Left cardiac atrium (tissue), 4 donors: ENCODE measurements at regions not wholly inside any gene's neighbourhood (a gene's known extent, or its start where the extent isn't known, plus 50 kb on each side); places are given as distances from the start of the nearest gene placed in this dataset.
"Not testable (repeated sequence)": the region's sequence is repeated elsewhere in the genome, so short reads cannot be mapped to it uniquely, and the experiment has no call there.

Experiments
- ATAC-seq, 2 donors: fragments of 200-7000 bp; cut with Tn5 transposase; one replicate each; pipeline ENCODE4 v1.9.1; 2020; ENCODE audit warnings: mild to moderate bottlenecking in 2 of 2, moderate library complexity in 2 of 2
- DNase-seq: peaks from one replicate; pipeline ENCODE4 v3.0.0-alpha.2; 2020
- intact Hi-C, 2 donors: fragments of 100-400 bp; cut with DNase I; formaldehyde crosslinking; loops; one replicate each; pipeline versions ENCODE4 v1.14.1 to v1.15.1; 2022 to 2023
- donor health status: DM: no; HTN: yes; CAD: no.
- donor health status: DM: no; HTN: yes; CAD: no; lungs with severe emphysema.
- donor health status: DM: yes; HTN: yes; CAD: no.
- donor health status: Dilated cardiomyopathy.

DNA sequence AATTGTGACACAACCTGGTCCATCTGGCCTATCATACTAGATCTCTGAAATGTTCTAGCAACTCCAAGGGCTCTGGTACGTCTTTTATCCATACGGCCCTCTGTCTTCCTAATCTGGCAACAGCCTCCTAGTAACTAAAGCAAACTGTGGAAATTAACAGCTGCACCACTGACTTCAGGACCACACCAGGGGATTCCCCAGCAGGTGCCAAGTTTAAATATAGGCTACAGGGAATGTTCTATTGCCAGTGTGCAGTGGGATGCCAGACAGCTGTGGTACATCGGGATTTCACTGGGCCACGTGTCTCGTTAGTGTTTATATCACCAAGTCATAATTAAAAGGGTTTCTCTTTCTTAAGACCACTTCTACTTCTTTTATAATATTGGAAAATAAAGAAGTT lies 94.3 kb downstream of the RGS2 start:
- ATAC-seq, result peak in 1 of 2 donors; percentile 17
- intact Hi-C loops, result no loop called here

GRCh38 chr1:192904438-192904895 lies 95.6 kb downstream of the RGS2 start:
- ATAC-seq, result peak; percentile 85 to 89
- intact Hi-C loops, result no loop called here
- peak; percentile 33 for DNase-seq

More for the DNA sequence above, 94.3 kb downstream of the RGS2 start:
- DNase-seq, result no peak

GRCh38 chr1:192905049-192905448 lies 96.2 kb downstream of the RGS2 start:
- ATAC-seq, result peak in 1 of 2 donors; percentile 40
- intact Hi-C loops, result no loop called here
- DNase-seq, result no peak

- intact Hi-C loops, result no loop called here
- DNase-seq (no peak), ATAC-seq (no peak)
These were observed 97.5 kb downstream of the RGS2 start for GRCh38 chr1:192906334-192906733.

GRCh38 chr1:192907545-192908243 lies 98.9 kb downstream of the RGS2 start:
- DNase-seq (no peak), ATAC-seq (peak in 1 of 2 donors; percentile 68)
- intact Hi-C loops, result no loop called here

DNA sequence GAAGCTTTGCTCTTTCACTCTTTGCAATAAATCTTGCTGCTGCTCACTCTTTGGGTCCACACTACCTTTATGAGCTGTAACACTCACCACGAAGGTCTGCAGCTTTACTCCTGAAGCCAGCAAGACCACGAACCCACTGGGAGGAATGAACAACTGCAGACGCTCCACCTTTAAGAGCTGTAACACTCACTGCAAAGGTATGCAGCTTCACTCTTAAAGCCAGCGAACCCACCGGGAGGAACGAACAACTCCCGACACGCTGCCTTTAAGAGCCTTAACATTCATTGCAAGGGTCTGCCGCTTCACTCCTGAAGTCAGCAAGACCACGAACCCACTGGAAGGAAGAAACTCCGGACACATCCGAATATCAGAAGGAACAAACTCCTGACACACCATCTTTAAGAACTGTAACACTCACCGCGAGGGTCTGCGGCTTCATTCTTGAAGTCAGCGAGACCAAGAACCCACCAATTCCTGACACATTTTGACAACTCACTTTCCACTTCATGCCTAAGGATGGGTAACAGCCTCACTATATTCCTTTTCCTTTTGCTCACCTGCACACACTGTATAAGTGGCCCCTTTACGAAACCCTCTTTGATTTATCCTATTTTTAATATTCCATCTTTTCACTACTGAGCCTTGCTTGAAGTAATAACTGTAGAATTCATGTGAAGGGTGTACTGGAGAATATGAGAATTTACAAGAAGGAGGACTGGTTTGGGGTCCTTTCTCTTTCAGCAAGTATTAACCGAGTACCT lies 103.2 kb downstream of the RGS2 start:
- ATAC-seq, DNase-seq, intact Hi-C loops: not testable (repeated sequence)

- no peak for ATAC-seq
- intact Hi-C loops, result no loop called here
- DNase-seq, result no peak
These were observed 104.8 kb downstream of the RGS2 start for GRCh38 chr1:192913683-192914082.

DNA sequence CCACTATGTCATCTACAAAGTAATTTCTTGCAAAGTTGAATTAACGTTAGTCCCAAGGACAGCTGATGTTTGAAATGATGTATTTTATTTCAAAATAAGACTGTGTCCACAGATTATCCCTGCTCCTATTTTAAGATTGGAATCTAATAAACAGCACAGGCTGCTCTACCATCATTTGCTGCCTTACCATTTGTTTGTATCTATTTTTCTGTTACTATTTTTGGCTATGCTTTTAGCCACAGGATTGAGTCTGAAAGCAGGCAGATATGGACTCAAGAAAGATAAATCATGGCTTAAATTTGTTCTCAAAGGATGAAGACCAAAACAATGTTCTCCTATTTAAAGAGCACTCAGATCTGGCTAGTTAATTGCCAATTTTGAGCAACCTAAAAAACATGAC lies 105.3 kb downstream of the RGS2 start:
- ATAC-seq (no peak), DNase-seq (no peak)
- intact Hi-C loops, result no loop called here

- no peak for ATAC-seq
- intact Hi-C loops, result no loop called here
- DNase-seq, result no peak
These were observed 105.9 kb downstream of the RGS2 start for GRCh38 chr1:192914696-192915095.

GRCh38 chr1:192916021-192916420 lies 107.2 kb downstream of the RGS2 start:
- ATAC-seq, result no peak
- intact Hi-C loops, result no loop called here

DNA sequence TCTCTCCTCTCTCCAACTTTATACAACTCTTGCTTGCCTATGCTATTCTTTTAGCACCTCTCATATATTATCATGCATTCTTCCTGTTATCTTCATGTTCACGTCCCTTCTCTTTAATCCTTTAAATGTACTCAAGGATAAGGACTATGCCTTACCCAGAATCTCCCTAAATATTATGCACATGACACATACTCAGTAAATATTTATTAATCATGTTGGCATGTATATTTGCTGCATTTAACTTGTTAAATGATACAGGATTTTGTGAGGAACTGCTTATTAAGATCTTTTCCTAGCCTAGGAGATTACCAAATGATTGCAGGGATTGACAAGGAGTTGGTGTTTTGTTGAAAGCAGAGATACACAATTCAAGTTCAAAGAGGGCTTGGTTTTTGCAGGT lies 109.4 kb downstream of the RGS2 start:
- intact Hi-C loops, result no loop called here
- ATAC-seq (no peak), DNase-seq (no peak)

More at GRCh38 chr1:192916021-192916420, 107.2 kb downstream of the RGS2 start:
- no peak for DNase-seq

DNA sequence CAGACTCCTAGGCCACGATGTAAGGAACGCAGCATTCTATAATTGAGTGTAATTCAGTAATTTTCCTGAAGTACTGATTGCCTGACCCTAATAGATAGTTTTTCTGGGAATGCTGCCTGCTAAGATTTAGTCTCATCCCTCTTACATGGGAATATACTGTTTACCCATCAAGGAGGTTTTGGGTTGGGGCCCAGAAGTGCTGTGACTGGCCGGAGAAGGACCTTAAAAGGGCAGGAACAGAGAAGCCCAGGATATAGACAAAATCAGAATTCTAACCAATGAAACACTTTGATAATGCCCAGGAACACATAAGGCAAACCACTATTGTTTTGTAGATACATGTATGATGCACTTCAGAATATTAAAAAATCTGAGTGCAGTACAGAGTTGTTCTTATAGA lies 111.6 kb downstream of the RGS2 start:
- DNase-seq, result no peak
- intact Hi-C loops, result no loop called here
- ATAC-seq, result no peak

DNA sequence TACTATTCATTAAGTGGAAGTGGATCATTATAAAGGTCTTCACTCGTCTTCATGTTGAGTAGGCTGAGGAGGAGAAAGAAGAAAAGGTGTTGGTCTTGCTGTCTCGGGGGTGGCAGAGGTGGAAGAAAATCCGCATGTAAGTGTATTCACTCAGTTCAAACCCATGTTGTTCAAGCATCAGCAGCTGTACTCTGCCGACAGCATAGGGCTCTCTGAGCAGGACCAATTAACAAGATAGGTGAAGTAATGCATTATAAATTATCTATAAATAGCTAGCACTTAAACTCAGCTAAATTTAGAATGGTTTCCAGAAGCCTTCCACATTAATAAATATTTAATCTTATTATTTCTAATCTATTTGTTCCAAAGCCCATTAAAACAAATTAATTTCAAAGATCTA lies 116.8 kb downstream of the RGS2 start:
- intact Hi-C loops, result no loop called here
- ATAC-seq (no peak), DNase-seq (no peak)

- no peak for ATAC-seq
- no peak for DNase-seq
- intact Hi-C loops, result no loop called here
These were observed 117.9 kb downstream of the RGS2 start for GRCh38 chr1:192926736-192927135.

DNA sequence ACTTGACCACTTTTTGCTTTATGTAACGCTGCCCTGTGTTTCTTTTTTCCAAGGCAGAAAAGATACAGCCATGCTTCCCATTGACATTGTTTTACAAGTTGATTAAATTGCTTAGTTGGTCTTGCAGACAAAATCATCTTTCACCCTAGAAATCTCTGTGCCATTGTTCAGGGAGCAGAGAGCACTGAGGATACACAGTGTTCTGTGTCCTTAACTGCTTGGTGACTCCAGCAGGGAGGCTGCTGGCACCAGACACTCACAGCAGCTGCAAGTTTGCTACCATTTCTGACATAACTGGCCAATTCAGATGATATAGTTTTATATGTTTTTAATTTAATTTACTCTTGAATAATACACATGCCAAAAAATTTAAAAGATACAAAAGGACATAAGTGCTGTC lies 118.7 kb downstream of the RGS2 start:
- intact Hi-C loops, result no loop called here
- DNase-seq (no peak), ATAC-seq (no peak)

DNA sequence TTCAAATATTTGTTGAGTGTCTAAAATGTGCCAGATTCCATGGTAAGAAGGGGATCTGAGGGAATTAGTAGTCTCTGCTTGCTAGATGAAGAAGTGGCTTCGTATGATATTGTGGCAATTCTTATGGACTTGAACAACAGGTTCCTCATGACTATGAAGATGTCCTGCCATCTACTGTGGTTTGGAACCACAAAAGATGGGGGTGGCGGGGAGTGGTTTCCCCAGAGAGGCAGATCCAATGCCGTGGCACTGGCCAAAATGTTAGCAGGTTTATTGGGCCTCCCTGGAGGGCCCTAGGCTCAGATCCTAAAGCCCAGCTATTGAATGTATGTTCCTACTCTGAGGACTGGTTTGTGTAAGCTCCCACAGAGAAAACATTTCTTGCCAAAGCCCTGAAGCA lies 120.8 kb downstream of the RGS2 start:
- ATAC-seq (no peak), DNase-seq (no peak)
- intact Hi-C loops, result no loop called here

GRCh38 chr1:192933744-192934143 lies 124.9 kb downstream of the RGS2 start:
- intact Hi-C loops, result no loop called here
- ATAC-seq (no peak), DNase-seq (no peak)

DNA sequence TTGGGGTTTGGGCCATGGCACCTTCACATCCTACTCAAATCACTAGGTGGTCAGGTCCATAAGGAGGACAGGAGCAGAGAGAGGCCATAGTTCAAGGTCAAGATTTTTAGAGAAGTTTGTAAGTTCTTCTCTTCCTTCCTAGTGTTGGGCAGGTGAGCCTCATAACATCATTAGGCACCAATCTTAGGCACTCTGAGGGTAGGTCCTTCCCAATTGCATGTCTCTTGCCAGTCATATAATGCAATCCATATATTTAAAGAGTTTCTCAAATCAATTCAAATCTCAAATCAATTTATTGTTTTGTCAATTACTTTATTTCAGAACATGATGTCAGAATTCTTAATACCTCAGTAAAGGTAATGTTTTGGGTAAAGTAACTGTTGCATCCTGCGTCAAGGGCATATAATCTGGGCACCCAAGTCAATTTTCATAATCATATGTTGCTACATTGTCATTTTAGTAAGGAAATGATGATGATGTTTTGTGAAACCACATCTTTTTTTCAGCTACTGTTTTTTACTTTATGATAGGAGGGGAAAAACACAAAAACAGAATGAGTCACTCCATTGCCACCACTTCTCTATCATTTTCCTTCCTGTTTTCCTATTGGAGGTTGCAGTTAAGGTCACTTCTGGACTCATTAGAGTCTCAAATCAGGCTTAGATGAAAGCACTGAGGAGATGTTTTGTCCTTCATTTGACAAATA lies 122.7 kb downstream of the UCHL5 start:
- ATAC-seq, result no peak
- DNase-seq, result no peak
- intact Hi-C loops, result no loop called here

GRCh38 chr1:192937128-192937527 lies 122.0 kb downstream of the UCHL5 start:
- ATAC-seq (no peak), DNase-seq (no peak)
- intact Hi-C loops, result no loop called here

GRCh38 chr1:192939440-192939839 lies 119.7 kb downstream of the UCHL5 start:
- DNase-seq (no peak), ATAC-seq (no peak)
- intact Hi-C loops, result no loop called here
